SW480 (cell line): ENCODE measurements at regions not wholly inside any gene's neighbourhood (a gene's known extent, or its start where the extent isn't known, plus 50 kb on each side); places are given as distances from the start of the nearest gene placed in this dataset.
"Not testable (repeated sequence)": the region's sequence is repeated elsewhere in the genome, so short reads cannot be mapped to it uniquely, and the experiment has no call there.

Source experiments
- DNase-seq: peaks from one replicate; pipeline ENCODE4 v3.0.0-alpha.2; 2016; ENCODE audit warnings: low spot score

DNA sequence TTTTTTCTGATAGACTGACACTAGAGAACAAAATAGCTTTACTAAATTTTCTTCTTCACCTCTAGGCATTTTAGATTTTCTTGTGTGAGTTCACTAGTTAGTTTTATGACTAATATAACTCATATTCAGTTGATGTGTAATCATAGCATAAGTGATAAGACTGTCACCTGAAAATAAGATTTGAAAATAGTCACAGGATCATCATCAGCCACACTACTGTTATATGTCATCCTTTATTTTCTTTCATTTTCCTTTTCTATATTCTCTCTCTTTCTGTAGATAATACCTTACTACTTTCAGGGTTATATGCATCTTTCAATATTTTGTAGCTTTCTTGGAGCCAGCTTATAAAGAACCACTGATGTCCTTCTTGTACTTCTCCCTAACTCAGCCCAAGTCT is 292.6 kb downstream of the TDRD3 start:
- DNase-seq: no peak

DNA sequence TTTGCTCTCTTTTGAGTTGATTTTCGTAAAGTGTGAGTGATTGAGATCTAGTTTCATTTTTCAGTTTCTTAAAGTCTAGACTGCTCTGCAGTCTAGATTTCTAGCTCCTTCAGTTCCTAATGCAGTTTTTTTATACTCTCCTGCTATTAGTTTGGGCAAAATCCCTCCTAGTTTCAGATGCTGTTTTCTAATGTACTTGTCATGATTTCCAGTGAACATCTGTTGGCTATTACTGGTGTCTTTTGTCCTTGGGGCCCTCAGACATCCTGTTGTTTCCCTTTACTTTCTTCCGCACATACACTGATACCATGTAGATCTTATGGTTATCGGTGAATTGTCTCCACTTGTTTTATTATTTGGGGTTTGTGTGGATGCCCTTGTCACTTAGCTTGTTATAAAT is 292.1 kb downstream of the TDRD3 start:
- no peak for DNase-seq

DNA sequence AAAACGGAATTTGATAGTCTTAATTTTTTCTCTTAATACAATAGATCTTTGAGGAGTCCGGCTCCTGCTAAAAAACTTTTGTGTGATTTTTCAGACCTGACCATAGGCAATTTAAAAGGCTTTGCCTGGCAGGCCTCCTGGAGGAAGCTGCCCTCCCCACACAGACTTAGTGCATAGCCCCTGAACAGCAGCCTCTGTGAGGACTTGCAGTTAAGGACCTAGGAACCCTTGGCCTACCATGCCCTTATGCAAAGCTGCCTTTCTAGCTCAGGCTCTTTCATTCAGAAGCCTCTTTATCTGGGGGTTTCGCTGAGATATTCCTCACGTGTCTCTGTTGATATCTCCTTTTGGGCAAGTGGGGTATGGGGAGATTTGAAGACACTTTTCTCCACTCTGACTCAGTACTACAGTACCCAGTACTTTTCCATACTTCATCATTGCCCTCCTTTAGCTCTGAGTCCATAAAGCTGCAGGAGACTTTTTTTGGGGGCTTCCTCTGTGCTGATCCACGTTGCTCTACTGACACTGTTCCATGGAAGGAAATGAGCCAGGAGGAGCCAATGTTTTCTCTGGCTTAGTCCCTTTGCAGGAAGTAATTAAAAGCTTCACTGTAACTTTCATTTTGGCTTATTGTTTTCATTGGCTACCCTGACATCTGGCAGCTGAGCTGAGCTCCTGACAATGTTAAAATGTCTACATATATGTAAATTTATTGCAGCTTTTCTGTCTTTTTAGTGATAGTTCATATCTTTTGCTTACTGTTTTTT is 283.1 kb downstream of the TDRD3 start:
- no peak for DNase-seq

DNA sequence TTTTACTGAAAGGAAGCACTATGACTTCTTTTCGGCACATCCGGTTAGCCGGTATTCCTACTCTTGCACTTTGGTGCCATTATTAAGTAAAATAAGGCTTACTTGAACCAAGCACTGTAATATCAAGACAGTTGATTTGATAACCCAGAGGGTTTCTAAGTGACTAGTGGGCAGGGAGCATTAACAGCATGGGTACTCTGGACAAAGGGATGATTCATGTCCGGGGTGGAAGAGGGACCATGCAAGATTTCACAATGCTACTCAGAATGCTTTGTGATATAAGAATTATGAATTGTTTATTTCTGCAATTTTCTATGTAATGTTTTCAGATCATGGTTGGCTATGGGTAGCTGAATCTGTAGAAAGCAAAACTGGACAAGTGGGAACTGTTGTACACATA is 282.1 kb downstream of the TDRD3 start:
- no peak for DNase-seq

DNA sequence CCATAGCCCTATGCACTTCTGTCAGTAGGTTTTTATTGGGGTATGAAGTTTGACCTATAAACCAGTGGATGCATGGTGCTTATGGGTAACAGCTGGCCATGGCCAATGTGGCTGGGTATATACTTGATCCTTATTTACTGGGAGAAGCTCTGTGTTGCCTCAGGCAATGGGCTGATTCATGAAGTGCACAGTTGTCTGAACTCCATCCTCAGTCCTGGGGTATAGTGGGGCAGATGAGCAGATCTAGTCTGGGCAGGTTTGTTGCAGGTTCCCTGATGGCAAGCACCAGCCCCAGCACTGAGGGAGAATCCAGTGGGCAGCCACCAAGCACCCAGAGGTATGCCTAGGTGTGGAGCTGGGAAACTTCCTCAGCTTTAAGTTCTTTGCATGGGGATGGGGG is 274.4 kb downstream of the TDRD3 start:
- DNase-seq: no peak

DNA sequence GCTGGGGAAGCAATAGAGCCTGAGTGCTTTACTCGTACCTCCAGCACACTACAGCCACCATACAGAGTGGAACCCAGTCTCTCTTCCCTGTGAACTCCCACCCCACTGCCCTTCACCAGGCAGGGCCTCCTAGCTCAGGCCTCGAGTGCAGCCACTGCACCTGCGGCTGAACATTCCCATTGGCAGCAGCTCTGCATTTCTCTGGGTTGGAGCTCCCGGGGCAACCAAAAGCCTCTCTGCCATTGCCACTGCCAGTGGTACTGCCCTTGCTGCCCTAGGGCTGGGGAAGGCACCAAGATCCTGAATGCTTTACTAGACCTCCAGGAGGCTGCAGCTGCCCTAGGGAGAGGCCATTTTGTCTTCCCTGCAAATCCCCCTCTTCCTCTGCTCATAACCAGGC is 266.8 kb downstream of the TDRD3 start:
- DNase-seq: no peak

- DNase-seq: no peak
These were observed 265.6 kb downstream of the TDRD3 start for GRCh38 chr13:60662595-60662994.

DNA sequence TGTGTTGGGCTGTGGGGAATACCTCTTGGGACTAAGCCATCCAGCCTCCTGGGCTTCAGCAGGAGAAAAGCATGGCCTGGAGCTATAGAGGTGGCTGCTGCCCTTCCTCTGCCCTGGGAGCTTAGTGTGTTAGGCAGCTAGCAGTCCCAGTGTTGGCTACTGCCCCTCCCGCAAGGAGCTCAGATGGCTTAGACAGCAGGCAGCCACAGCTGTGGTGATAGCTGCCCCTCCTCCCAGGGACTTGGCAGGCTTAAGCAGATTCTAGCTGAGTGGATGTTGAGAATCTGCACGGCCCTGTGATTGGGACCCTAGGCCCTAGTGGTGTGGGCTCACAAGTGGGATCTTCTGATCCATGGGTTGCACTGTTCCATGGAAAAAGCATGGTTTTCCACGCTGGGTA is 264.5 kb downstream of the TDRD3 start:
- DNase-seq: no peak

DNA sequence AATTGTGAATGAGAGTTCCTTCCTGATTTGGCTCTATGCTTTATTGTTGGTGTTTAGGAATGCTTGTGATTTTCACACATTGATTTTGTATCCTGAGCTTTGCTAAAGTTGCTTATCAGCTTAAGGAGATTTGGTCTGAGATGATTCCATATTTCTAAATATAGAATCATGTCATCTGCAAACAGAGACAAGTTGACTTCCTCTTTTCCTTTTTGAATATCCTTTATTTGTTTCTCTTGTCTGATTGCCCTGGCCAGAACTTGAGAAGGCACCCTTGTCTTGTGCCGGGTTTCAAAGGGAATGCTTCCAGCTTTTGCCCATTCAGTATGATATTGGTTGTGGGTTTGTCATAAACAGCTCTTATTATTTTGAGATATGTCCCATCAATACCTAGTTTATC is 260.6 kb downstream of the TDRD3 start:
- DNase-seq: not testable (repeated sequence)

DNA sequence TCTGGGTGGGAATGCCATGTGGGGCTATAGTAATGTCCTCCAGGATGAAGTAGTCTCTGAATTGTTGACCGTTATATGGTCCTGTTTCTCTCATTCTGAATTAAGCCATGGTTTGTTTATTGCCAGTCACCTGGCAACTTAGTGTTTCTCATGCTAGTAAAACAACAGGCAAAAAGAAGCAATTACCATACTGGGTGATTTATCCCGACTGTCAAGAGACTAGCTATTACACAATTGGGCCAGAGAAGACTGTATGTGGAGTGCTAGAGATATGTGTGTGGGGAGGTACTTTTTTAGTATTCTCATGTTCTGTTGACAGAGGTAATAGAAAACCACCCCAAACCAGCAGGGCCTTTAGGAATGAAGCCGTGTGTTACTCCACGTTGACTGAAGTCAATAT is 258.2 kb downstream of the TDRD3 start:
- no peak for DNase-seq

DNA sequence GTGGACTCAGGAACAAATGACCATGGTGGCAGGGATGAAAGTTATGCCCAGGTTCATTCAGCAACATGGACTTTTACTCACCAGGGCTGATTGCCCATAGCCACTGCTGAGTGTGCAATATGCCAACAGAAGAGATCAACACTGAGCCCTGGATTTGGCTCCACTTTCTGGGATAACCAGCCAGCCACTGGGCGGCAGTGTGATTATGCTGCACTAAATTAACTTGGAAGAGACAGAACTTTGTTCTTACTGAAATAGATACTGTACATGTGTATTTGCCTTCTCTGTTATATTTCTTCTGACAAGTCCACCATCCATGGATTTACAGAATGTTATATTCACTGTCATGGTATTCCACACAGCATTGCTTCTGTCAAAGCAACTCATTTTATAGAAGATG is 257.4 kb downstream of the TDRD3 start:
- peak; percentile 55 for DNase-seq

- no peak for DNase-seq
These were observed 250.5 kb downstream of the TDRD3 start for GRCh38 chr13:60647547-60647946.

GRCh38 chr13:60646620-60647019 is 249.6 kb downstream of the TDRD3 start:
- no peak for DNase-seq

DNA sequence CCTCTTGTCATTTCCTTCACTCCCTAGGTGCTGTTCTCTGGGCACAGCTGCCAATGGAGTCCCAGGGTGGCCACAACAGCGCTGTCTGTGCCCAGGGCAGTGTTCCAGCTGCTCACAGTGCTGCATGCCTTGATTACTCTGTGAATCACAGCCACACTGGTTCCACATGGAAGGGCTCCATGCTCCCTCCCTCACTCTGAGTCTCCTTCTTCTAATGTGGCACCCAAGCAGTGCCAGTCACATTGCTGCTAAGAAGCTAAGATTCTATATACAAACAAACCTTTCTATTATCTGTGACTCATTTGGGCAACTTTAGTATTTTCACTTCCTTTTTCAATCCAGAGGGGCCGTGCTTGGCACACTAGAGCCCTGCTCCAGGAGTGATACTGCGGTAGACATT is 248.7 kb downstream of the TDRD3 start:
- DNase-seq: no peak

- no peak for DNase-seq
These were observed 245.5 kb downstream of the TDRD3 start for GRCh38 chr13:60642552-60642951.

GRCh38 chr13:60629158-60629557 is 232.1 kb downstream of the TDRD3 start:
- DNase-seq: no peak

DNA sequence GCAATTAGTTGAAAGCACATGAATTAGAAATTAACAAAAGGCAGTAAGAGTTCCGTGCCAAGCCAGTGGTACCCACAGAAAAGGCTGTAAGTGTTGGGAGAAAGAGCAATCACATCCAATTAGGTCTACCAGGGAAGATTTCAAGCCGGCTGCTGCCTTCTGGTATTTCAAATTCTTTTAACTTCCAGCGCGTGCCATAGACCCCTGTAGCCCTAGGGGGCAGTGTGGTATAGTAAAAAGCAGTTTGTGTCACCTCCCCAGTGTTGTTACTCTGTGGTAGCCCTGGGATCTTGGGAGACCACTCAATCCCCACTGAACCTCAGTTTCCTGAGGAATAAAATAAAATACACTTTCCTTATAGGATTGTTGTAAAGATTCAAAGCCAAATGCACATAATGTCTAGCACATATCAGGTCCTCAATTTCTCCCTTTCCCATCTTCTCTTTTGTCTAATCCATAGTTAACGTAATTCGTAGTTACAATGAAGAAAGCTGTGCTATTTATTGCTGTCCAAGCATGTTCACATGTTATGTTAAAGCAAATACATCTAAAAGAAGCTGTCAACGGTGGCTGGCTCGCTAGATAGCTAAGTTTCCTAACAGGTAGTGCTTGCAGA is 230.2 kb downstream of the TDRD3 start:
- DNase-seq: peak; percentile 43
